Erythroblast (primary cell): ENCODE measurements at regions not wholly inside any gene's neighbourhood (a gene's known extent, or its start where the extent isn't known, plus 50 kb on each side); places are given as distances from the start of the nearest gene placed in this dataset.

Experiments
- GATA1 ChIP-seq: IDR thresholded peaks from 2 replicates; pipeline ENCODE4 v1.6.1; 2011; ENCODE audit warnings: low read depth, mild to moderate bottlenecking, control low read depth, low read length, moderate library complexity
- POLR2A ChIP-seq: IDR thresholded peaks from 2 replicates; pipeline ENCODE4 v1.6.1; 2011; ENCODE audit warnings: mild to moderate bottlenecking, low read length

- TF ChIP-seq POLR2A (no peak), GATA1 (no peak)
These were observed 104.0 kb upstream of the DMRTA1 start for GRCh38 chr9:22342491-22343217.
